ENCODE measurements at regions not wholly inside any gene's neighbourhood (a gene's known extent, or its start where the extent isn't known, plus 50 kb on each side); places are given as distances from the start of the nearest gene placed in this dataset.

DNA sequence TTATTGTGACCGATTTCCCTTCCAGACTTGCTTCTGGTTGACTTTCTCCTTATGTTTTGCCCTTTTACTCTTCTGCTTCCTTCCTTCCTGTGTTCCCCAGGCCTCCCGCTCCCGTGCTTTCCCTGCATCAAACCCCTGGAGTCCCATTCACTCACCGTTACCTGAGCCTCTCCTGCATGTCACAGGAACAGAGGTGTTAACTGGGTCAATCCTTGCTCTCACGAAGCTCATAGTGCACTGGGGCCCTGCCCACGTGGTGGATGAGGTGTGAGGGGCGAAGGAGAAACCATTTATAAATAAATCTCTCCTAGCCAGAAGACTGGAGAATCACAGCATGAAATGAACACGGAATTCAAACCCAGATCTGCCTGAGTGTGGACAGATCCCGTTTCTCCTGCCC lies 83.1 kb upstream of the MSX1 start:
- intact Hi-C loops (cut with DNase I), result no loop called here
- Histone ChIP-seq H3K4me3 (ENCODE audit: low read length in 3 of 3) (no peak overlapping the region), H3K27ac (ENCODE audit: low read depth in 2 of 2, low read length in 2 of 2) (no peak overlapping the region), H3K4me1 (ENCODE audit: control insufficient read depth in 2 of 3, insufficient read depth in 2 of 3, low read depth in 1 of 3, low read length in 3 of 3) (no peaks in the 10 kb centered on the region), H3K27me3 (ENCODE audit: control insufficient read depth, insufficient read depth, low read length) (no peaks in the 10 kb centered on the region), H3K36me3 (ENCODE audit: control insufficient read depth in 2 of 3, insufficient read depth in 3 of 3, low read length in 3 of 3) (no peaks in the 10 kb centered on the region), H3K9me3 (ENCODE audit: control insufficient read depth in 2 of 3, insufficient read depth in 1 of 3, low read length in 3 of 3) (no peaks in the 10 kb centered on the region), H3K9ac (ENCODE audit: low read length in 3 of 3) (no peak overlapping the region)
- FAIRE-seq, result no peak
- no peak for DNase-seq
- TF ChIP-seq, protein P1, sequence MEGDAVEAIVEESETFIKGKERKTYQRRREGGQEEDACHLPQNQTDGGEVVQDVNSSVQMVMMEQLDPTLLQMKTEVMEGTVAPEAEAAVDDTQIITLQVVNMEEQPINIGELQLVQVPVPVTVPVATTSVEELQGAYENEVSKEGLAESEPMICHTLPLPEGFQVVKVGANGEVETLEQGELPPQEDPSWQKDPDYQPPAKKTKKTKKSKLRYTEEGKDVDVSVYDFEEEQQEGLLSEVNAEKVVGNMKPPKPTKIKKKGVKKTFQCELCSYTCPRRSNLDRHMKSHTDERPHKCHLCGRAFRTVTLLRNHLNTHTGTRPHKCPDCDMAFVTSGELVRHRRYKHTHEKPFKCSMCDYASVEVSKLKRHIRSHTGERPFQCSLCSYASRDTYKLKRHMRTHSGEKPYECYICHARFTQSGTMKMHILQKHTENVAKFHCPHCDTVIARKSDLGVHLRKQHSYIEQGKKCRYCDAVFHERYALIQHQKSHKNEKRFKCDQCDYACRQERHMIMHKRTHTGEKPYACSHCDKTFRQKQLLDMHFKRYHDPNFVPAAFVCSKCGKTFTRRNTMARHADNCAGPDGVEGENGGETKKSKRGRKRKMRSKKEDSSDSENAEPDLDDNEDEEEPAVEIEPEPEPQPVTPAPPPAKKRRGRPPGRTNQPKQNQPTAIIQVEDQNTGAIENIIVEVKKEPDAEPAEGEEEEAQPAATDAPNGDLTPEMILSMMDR (IDR thresholded peaks at IDR 0.05; ENCODE audit: borderline replicate concordance, extremely low read depth, insufficient read depth), result no peak

DNA sequence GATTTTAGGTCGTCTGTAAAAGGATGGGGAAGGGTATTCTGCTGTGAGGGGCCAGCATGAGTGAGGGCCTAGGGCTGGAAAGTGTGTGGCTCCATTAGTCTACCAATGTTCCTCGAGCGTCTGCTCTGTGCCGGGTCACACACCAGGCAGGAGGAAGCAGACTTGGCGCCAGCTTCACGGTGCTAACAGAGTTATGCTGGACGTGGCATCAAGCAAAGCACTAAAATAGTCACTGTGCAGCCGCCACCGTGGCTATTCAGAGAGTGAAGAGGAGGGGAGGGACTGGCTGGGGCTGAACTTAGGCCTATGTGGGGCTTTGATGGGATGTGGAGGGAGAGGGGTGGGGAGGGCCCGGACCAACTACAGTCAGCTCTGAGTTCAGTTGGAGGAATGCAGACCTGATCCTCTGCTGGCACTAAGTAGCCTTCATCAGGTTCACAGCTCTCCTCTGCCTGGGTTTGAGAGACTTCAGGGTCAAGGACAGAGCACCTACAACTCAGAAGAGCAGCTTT lies 83.9 kb upstream of the MSX1 start:
- Histone ChIP-seq H3K27me3 (ENCODE audit: control insufficient read depth, insufficient read depth, low read length) (no peaks in the 10 kb centered on the region), H3K36me3 (ENCODE audit: control insufficient read depth in 2 of 3, insufficient read depth in 3 of 3, low read length in 3 of 3) (no peaks in the 10 kb centered on the region), H3K4me1 (ENCODE audit: control insufficient read depth in 2 of 3, insufficient read depth in 2 of 3, low read depth in 1 of 3, low read length in 3 of 3) (no peaks in the 10 kb centered on the region), H3K9me3 (ENCODE audit: control insufficient read depth in 2 of 3, insufficient read depth in 1 of 3, low read length in 3 of 3) (no peaks in the 10 kb centered on the region), H3K27ac (ENCODE audit: low read depth in 2 of 2, low read length in 2 of 2) (no peak overlapping the region), H3K4me3 (ENCODE audit: low read length in 3 of 3) (no peak overlapping the region), H3K9ac (ENCODE audit: low read length in 3 of 3) (no peak overlapping the region)
- no peak for DNase-seq
- FAIRE-seq, result no peak
- intact Hi-C loops (cut with DNase I), result no loop called here
- TF ChIP-seq, protein P1 (IDR thresholded peaks at IDR 0.05; ENCODE audit: borderline replicate concordance, extremely low read depth, insufficient read depth), result no peak

DNA sequence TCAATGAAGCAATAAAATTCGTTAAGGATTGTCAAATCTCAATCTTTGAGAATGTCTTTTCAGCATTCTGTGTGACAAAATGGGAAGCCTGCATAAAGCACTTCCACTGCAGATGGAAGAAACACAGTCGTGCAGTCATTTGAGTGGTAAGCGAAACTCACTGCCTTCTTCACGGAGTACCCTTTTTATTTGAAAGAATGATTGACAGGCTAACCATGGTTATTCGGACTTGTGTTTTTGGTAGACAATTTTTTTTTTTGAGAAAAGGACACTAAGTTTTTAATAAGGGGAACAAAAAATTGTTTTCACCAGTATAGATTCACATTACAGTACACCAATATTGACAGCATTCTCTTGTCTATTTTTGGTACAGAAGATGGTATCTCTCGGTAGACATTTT lies 86.9 kb upstream of the MSX1 start:
- no peak overlapping the region for H3K27ac ChIP-seq (ENCODE audit: low read depth in 2 of 2, low read length in 2 of 2)

More for the DNA sequence above, 86.9 kb upstream of the MSX1 start:
- DNase-seq (no peak), FAIRE-seq (no peak)
- no peak overlapping the region for H3K9ac ChIP-seq (ENCODE audit: low read length in 3 of 3)
- no peaks in the 10 kb centered on the region for H3K4me1 ChIP-seq (ENCODE audit: control insufficient read depth in 2 of 3, insufficient read depth in 2 of 3, low read depth in 1 of 3, low read length in 3 of 3)
- no peaks in the 10 kb centered on the region for H3K36me3 ChIP-seq (ENCODE audit: control insufficient read depth in 2 of 3, insufficient read depth in 3 of 3, low read length in 3 of 3)
- no peak overlapping the region for H3K4me3 ChIP-seq (ENCODE audit: low read length in 3 of 3)
- TF ChIP-seq, protein P1 (IDR thresholded peaks at IDR 0.05; ENCODE audit: borderline replicate concordance, extremely low read depth, insufficient read depth), result no peak
- intact Hi-C loops (cut with DNase I), result no loop called here
- no peaks in the 10 kb centered on the region for H3K9me3 ChIP-seq (ENCODE audit: control insufficient read depth in 2 of 3, insufficient read depth in 1 of 3, low read length in 3 of 3)
- no peaks in the 10 kb centered on the region for H3K27me3 ChIP-seq (ENCODE audit: control insufficient read depth, insufficient read depth, low read length)
